Upper lobe of left lung (tissue), 6 donors: ENCODE measurements at regions not wholly inside any gene's neighbourhood (a gene's known extent, or its start where the extent isn't known, plus 50 kb on each side); places are given as distances from the start of the nearest gene placed in this dataset.

Experiments
- ATAC-seq, 2 donors: fragments of 200-7000 bp; cut with Tn5 transposase; one replicate each; pipeline ENCODE4 v1.9.1; 2022; ENCODE audit warnings: mild to moderate bottlenecking in 2 of 2, moderate library complexity in 2 of 2; ENCODE audit not compliant: low FRiP score in 2 of 2
- DNase-seq, 2 donors: peaks; one replicate each; pipeline ENCODE4 v3.0.0-alpha.2; 2019 to 2020
- H3K27ac ChIP-seq, 4 donors: fragments of 200-600 bp; sonication (generic); one replicate each; pipeline ENCODE4 v1.5.1; 2016 to 2019
- H3K27me3 ChIP-seq, 4 donors: fragments of 200-600 bp; sonication (generic); one replicate each; pipeline ENCODE4 v1.5.1; 2017 to 2019
- H3K36me3 ChIP-seq, 4 donors: fragments of 200-600 bp; sonication (generic); one replicate each; pipeline ENCODE4 v1.5.1; 2016 to 2019
- H3K4me1 ChIP-seq, 4 donors: fragments of 200-600 bp; sonication (generic); one replicate each; pipeline ENCODE4 v1.5.1; 2018 to 2019
- H3K4me3 ChIP-seq, 4 donors: fragments of 200-600 bp; sonication (generic); one replicate each; pipeline ENCODE4 v1.5.1; 2017 to 2019; ENCODE audit warnings: mild to moderate bottlenecking in 2 of 4, moderate library complexity in 1 of 4
- H3K9me3 ChIP-seq, 4 donors: fragments of 200-600 bp; sonication (generic); one replicate each; pipeline ENCODE4 v1.5.1; 2018 to 2019
- EP300 ChIP-seq, 4 donors: sonication (generic); formaldehyde crosslinking; IDR thresholded peaks; one replicate each; pipeline ENCODE4 v1.5.1; 2017; ENCODE audit warnings: antibody characterized with exemption in 4 of 4, control low read depth in 2 of 4
- POLR2A ChIP-seq, 4 donors: fragments of 450-650 bp; IDR thresholded peaks; one replicate each; pipeline ENCODE4 v1.5.1; 2016 to 2017; ENCODE audit warnings: antibody characterized with exemption in 4 of 4, mild to moderate bottlenecking in 2 of 4
- POLR2AphosphoS5 ChIP-seq, 2 donors: sonication (generic); formaldehyde crosslinking; IDR thresholded peaks; one replicate each; pipeline ENCODE4 v1.5.1; 2017; ENCODE audit warnings: antibody characterized with exemption in 2 of 2
- WGBS, 2 donors: methylation state at CpG; one replicate each; pipeline ENCODE4 v1.1.5; 2017 to 2018; 5-methylcytosine and 5-hydroxymethylcytosine counted together
- TF ChIP-seq, protein P1 (sequence below), 6 experiments: fragments of 450-650 bp in 4 of 6; fragments of 200-600 bp in 2 of 6; sonication (generic) in 2 of 6; IDR thresholded peaks; one replicate each; pipeline ENCODE4 v1.5.1; 2016 to 2019; ENCODE audit warnings: antibody characterized with exemption in 6 of 6
- donor health status: DM: no; HTN: no; CAD: no; lungs with moderate emphysema.
- donor health status: DM: no; HTN: yes; CAD: no; lungs with severe emphysema.

DNA sequence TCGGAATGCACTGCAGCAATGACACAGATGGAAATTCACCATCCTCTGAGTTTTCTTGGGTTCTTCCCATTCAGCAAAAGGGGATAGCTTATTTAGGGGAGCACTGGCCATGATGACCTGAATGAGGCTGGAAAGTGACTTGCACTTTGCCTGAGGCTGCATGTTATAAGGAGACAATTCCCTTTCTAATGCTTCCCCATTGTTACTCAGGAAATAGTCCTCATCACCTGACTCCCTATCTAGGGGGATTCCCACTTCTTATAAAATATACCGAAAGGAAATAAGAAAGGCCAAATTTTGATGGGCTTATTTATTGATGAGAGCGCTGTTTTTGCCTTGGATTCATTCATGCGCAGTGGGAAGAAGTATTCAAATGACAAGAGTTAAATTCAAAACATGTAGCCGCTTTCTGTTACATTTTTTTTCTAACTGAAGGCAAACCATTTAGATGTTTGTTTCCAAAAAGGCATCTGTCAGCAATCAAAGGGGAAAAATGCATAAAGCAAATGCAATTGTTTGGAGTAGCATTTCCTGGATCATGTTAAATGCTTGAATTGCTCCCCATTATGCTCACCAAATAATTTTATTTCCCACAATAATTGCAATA lies 220.3 kb upstream of the NFIA start:
- no peaks in the 10 kb centered on the region for H3K4me1 ChIP-seq
- no peak overlapping the region for H3K4me3 ChIP-seq
- no peaks in the 10 kb centered on the region for H3K36me3 ChIP-seq
- no peaks in the 10 kb centered on the region for H3K9me3 ChIP-seq
- TF ChIP-seq, protein P1, sequence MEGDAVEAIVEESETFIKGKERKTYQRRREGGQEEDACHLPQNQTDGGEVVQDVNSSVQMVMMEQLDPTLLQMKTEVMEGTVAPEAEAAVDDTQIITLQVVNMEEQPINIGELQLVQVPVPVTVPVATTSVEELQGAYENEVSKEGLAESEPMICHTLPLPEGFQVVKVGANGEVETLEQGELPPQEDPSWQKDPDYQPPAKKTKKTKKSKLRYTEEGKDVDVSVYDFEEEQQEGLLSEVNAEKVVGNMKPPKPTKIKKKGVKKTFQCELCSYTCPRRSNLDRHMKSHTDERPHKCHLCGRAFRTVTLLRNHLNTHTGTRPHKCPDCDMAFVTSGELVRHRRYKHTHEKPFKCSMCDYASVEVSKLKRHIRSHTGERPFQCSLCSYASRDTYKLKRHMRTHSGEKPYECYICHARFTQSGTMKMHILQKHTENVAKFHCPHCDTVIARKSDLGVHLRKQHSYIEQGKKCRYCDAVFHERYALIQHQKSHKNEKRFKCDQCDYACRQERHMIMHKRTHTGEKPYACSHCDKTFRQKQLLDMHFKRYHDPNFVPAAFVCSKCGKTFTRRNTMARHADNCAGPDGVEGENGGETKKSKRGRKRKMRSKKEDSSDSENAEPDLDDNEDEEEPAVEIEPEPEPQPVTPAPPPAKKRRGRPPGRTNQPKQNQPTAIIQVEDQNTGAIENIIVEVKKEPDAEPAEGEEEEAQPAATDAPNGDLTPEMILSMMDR (IDR thresholded peaks at IDR 0.05), result no peak
- TF ChIP-seq POLR2A (IDR thresholded peaks at IDR 0.05) (no peak), POLR2AphosphoS5 (IDR thresholded peaks at IDR 0.05) (no peak), EP300 (IDR thresholded peaks at IDR 0.05) (no peak)
- no peak overlapping the region for H3K27ac ChIP-seq
- no peak for ATAC-seq
- H3K27me3 ChIP-seq, result no peaks in the 10 kb centered on the region
- WGBS, 2 donors, result 79 to 81% methylated on average over 5 of the region's 5 CpGs
- no peak for DNase-seq

DNA sequence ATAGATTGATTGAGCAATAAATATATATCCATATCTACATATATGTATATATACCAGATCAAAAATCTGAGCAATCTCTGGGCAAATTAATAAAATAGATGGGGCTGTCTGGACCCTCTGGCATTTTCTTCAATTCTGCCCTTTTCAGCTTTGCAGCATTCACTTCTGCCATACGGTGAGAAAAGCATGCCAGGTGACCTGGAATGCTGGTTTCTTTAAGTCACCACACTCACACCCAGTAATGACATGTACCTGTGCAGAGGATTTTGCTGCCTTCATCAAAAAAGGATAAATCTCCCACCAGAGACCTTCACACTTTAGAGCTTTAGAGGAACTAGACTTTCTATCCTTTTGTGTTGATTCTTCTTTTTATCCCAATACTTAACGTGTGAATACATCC lies 223.2 kb upstream of the NFIA start:
- H3K36me3 ChIP-seq, result no peaks in the 10 kb centered on the region
- no peak overlapping the region for H3K27ac ChIP-seq
- DNase-seq (no peak), ATAC-seq (no peak)
- no peaks in the 10 kb centered on the region for H3K27me3 ChIP-seq
- H3K9me3 ChIP-seq, result no peaks in the 10 kb centered on the region
- 79 to 83% methylated on average over 2 of the region's 2 CpGs for WGBS, 2 donors
- no peak overlapping the region for H3K4me3 ChIP-seq
- TF ChIP-seq POLR2A (IDR thresholded peaks at IDR 0.05) (no peak), EP300 (IDR thresholded peaks at IDR 0.05) (no peak)
- no peaks in the 10 kb centered on the region for H3K4me1 ChIP-seq

DNA sequence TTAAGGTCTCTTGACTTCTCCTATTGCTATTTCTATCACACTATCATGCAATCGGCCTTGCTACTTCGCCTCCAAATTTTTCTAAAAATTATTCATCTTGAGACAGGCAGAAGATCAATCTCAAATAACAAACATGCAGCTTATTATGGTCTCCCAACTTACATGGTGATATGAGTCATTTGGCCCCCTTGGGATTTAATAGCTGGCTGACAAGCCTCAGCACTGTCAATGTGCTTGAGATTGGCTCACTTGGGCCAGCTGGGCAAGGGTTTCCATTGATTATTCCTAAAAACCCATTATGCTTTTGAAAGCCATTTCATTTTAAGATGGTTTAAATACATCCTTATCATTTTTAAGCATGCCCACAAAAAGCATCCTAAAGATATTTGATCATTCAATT lies 224.5 kb upstream of the NFIA start:
- Histone ChIP-seq H3K27ac (no peak overlapping the region), H3K27me3 (no peaks in the 10 kb centered on the region), H3K36me3 (no peaks in the 10 kb centered on the region), H3K9me3 (no peaks in the 10 kb centered on the region), H3K4me1 (no peaks in the 10 kb centered on the region), H3K4me3 (no peak overlapping the region)
- WGBS, 2 donors, result 89 to 100% methylated on average over 2 of the region's 2 CpGs
- no peak for DNase-seq
- ATAC-seq, result no peak
- TF ChIP-seq EP300 (IDR thresholded peaks at IDR 0.05), result no peak

DNA sequence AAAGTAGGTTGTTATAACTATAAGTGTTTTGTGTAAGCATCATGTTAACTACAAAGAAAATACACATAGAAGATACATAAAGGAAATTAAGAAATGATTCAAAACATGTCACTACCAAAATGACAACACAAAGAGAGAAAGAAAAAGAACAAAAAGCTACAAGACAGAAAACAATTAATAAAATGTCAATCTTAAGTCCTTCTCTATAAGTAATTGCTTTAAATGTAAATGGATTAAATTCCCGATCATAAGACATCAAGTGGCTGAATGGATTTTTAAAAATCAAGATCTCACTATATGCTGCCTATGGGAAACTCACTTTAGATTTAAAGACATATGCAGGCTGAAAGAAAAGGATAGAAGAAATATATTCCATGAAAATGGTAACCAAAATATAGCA lies 232.3 kb upstream of the NFIA start:
- DNase-seq (no peak), ATAC-seq (no peak)
- H3K36me3 ChIP-seq, result no peaks in the 10 kb centered on the region
- TF ChIP-seq EP300 (IDR thresholded peaks at IDR 0.05) (no peak), POLR2AphosphoS5 (IDR thresholded peaks at IDR 0.05) (no peak), POLR2A (IDR thresholded peaks at IDR 0.05) (no peak)
- TF ChIP-seq, protein P1 (IDR thresholded peaks at IDR 0.05), result no peak
- H3K9me3 ChIP-seq, result no peaks in the 10 kb centered on the region
- H3K27me3 ChIP-seq, result no peaks in the 10 kb centered on the region
- no peak overlapping the region for H3K4me3 ChIP-seq
- H3K4me1 ChIP-seq, result no peaks in the 10 kb centered on the region
- H3K27ac ChIP-seq, result no peak overlapping the region
- WGBS, 2 donors, result 94 to 100% methylated on average over 1 of the region's 1 CpG

DNA sequence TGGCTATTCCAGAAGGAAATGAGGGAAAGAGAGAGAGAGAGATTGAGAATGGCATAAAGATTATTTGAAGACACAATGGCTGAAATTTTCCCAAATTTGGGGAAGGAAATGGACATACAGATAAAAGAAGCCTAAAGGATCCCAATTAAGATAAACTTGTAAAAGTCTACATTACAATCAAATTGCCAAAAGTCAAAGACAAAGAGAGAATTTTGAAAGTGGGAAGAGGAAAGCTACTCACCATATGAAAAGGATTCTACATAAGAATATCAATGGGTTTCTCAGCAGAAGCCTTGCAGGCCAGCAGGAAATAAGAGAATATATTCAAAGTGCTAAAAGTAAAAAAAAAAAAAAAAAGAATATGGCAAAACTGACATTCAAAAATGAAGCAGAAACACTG lies 233.0 kb upstream of the NFIA start:
- Histone ChIP-seq H3K4me3 (no peak overlapping the region), H3K36me3 (no peaks in the 10 kb centered on the region), H3K4me1 (no peaks in the 10 kb centered on the region), H3K27me3 (no peaks in the 10 kb centered on the region), H3K27ac (no peak overlapping the region), H3K9me3 (no peaks in the 10 kb centered on the region)
- TF ChIP-seq POLR2AphosphoS5 (IDR thresholded peaks at IDR 0.05), result no peak
- no peak for TF ChIP-seq POLR2A (IDR thresholded peaks at IDR 0.05)
- no peak for TF ChIP-seq EP300 (IDR thresholded peaks at IDR 0.05)
- TF ChIP-seq, protein P1 (IDR thresholded peaks at IDR 0.05), result no peak
- ATAC-seq, result no peak
- DNase-seq, result no peak

DNA sequence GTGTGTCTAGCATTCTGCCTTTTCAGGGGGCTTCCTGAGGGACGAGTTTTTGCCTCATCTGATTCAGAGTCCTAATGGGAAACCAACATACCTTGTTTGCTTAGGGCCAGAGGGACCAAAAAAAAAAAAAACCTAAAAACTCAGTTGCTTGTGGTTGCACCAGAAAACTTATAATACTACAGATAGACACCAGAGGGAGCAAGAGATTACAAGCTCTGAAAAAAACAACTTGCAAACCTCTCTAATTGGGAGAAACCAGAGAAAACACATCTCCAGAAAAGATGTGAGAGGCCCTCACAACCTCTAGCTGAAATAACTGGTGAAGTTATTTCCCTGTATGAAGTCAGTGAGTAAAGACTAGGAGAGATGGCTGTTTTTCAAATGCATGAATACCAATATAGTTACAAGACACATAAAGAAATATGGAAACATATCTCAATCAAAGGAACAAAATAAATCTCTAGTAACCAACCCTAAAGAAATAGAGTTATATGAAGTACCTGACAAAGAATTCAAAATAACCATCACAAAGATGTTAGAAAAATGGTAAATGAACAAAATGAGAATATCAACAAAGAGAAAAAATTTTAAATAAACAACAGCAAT lies 233.7 kb upstream of the NFIA start:
- H3K27me3 ChIP-seq, result no peaks in the 10 kb centered on the region
- no peak for DNase-seq
- no peak for ATAC-seq

More for the DNA sequence above, 233.7 kb upstream of the NFIA start:
- Histone ChIP-seq H3K9me3 (no peaks in the 10 kb centered on the region), H3K4me3 (no peak overlapping the region), H3K36me3 (no peaks in the 10 kb centered on the region), H3K4me1 (no peaks in the 10 kb centered on the region), H3K27ac (no peak overlapping the region)
- 24 to 26% methylated on average over 1 of the region's 1 CpG for WGBS, 2 donors
- no peak for TF ChIP-seq POLR2A (IDR thresholded peaks at IDR 0.05)
- TF ChIP-seq, protein P1 (IDR thresholded peaks at IDR 0.05), result peak in 2 of 6 experiments; percentile 27 to 29
